ENCODE measurements at regions not wholly inside any gene's neighbourhood (a gene's known extent, or its start where the extent isn't known, plus 50 kb on each side); places are given as distances from the start of the nearest gene placed in this dataset.

GRCh38 chr5:143481697-143482531 lies 78.4 kb upstream of the NR3C1 start:
- in situ Hi-C loops (cut with HindIII; ENCODE audit: low pct_unique_long_range_greater_than_20kb, low sequenced_read_pairs) = no loop called here

DNA sequence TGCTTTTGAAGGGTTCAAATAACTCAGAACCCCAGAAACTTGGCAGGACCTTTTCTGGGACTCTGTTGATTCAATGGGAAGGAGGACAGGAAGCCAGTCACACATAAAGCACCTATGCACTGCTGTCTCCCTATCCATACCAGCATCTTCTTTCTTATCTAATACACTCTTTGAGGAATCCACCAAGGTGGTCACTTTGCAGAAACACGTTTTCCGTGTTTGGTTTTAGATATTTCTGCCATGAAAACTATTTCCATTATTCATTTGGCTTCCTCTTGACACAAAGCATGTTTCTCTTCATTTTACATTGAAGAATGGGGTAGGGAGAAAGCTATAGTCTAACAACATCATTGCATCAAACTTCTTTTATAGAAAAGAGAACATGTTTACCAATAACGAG lies 76.5 kb upstream of the NR3C1 start:
- no peak for TF ChIP-seq JUND (IDR thresholded peaks at IDR 0.05; ENCODE audit: low read depth)
- in situ Hi-C loops (cut with HindIII; ENCODE audit: low pct_unique_long_range_greater_than_20kb, low sequenced_read_pairs) = no loop called here
- DNase-seq (ENCODE audit: low read depth in 1 of 2, low spot score in 1 of 2) = no peak

More at GRCh38 chr5:143481697-143482531, 78.4 kb upstream of the NR3C1 start:
- no peak for TF ChIP-seq JUND (IDR thresholded peaks at IDR 0.05; ENCODE audit: low read depth)
- no peak for DNase-seq (ENCODE audit: low read depth in 1 of 2, low spot score in 1 of 2)

GRCh38 chr5:143479394-143479793 lies 75.9 kb upstream of the NR3C1 start:
- TF ChIP-seq JUND (IDR thresholded peaks at IDR 0.05; ENCODE audit: low read depth) = no peak
- DNase-seq (ENCODE audit: low read depth in 1 of 2, low spot score in 1 of 2) = no peak
- in situ Hi-C loops (cut with HindIII; ENCODE audit: low pct_unique_long_range_greater_than_20kb, low sequenced_read_pairs) = no loop called here

- in situ Hi-C loops (cut with HindIII; ENCODE audit: low pct_unique_long_range_greater_than_20kb, low sequenced_read_pairs) = no loop called here
- no peak for TF ChIP-seq JUND (IDR thresholded peaks at IDR 0.05; ENCODE audit: low read depth)
- no peak for DNase-seq (ENCODE audit: low read depth in 1 of 2, low spot score in 1 of 2)
Measured at GRCh38 chr5:143476601-143477211, 73.2 kb upstream of the NR3C1 start.

DNA sequence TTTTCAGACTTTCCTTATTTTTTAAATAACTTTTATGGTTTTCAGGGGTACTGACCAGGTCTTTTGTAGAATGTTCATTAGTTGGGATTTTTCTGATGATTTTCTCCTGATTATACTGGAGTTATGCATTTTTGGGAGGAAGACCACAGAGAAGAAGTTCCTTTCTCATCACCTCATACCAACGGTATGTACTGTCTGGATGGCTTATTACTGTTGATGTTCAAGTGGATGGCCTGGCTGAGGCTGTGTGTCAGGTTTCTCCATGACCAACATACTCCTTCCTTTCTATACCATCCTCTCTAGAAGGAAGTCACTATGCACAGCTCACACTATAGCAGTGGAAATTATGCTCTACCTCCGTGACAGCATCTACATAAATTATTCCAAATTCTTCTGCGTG lies 71.1 kb upstream of the NR3C1 start:
- DNase-seq (ENCODE audit: low read depth in 1 of 2, low spot score in 1 of 2) = no peak
- in situ Hi-C loops (cut with HindIII; ENCODE audit: low pct_unique_long_range_greater_than_20kb, low sequenced_read_pairs) = no loop called here
- TF ChIP-seq JUND (IDR thresholded peaks at IDR 0.05; ENCODE audit: low read depth) = no peak

- DNase-seq (ENCODE audit: low read depth in 1 of 2, low spot score in 1 of 2) = no peak
- in situ Hi-C loops (cut with HindIII; ENCODE audit: low pct_unique_long_range_greater_than_20kb, low sequenced_read_pairs) = no loop called here
- TF ChIP-seq JUND (IDR thresholded peaks at IDR 0.05; ENCODE audit: low read depth) = no peak
Measured at GRCh38 chr5:143473481-143473880, 70.0 kb upstream of the NR3C1 start.

DNA sequence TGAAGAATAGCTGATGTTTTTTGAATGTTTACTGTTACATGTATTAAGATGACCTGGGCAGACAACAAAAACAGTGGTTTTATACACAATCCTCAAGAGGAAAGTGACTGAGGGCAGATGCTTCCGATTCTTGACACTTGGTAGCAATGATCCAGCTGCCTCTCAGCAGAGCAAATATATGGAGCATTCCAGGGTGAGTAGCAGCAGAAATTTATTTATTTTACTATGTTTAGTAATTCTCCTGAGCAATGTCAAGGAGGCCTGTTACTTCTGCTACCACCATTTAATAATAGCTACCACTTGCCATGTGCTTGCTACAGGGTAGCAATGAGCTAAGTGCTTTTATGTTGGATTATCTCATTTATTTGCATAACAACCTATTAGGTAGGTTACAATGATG lies 69.1 kb upstream of the NR3C1 start:
- TF ChIP-seq JUND (IDR thresholded peaks at IDR 0.05; ENCODE audit: low read depth) = no peak
- in situ Hi-C loops (cut with HindIII; ENCODE audit: low pct_unique_long_range_greater_than_20kb, low sequenced_read_pairs) = no loop called here

GRCh38 chr5:143471666-143472464 lies 68.4 kb upstream of the NR3C1 start:
- DNase-seq (ENCODE audit: low read depth in 1 of 2, low spot score in 1 of 2) = no peak
- in situ Hi-C loops (cut with HindIII; ENCODE audit: low pct_unique_long_range_greater_than_20kb, low sequenced_read_pairs) = no loop called here
- no peak for TF ChIP-seq JUND (IDR thresholded peaks at IDR 0.05; ENCODE audit: low read depth)

More for the DNA sequence above, 69.1 kb upstream of the NR3C1 start:
- DNase-seq (ENCODE audit: low read depth in 1 of 2, low spot score in 1 of 2) = no peak

- in situ Hi-C loops (cut with HindIII; ENCODE audit: low pct_unique_long_range_greater_than_20kb, low sequenced_read_pairs) = no loop called here
- no peak for DNase-seq (ENCODE audit: low read depth in 1 of 2, low spot score in 1 of 2)
- no peak for TF ChIP-seq JUND (IDR thresholded peaks at IDR 0.05; ENCODE audit: low read depth)
Measured at GRCh38 chr5:143471041-143471509, 67.6 kb upstream of the NR3C1 start.

- in situ Hi-C loops (cut with HindIII; ENCODE audit: low pct_unique_long_range_greater_than_20kb, low sequenced_read_pairs) = no loop called here
- no peak for TF ChIP-seq JUND (IDR thresholded peaks at IDR 0.05; ENCODE audit: low read depth)
- no peak for DNase-seq (ENCODE audit: low read depth in 1 of 2, low spot score in 1 of 2)
Measured at GRCh38 chr5:143470120-143470519, 66.6 kb upstream of the NR3C1 start.

- TF ChIP-seq JUND (IDR thresholded peaks at IDR 0.05; ENCODE audit: low read depth) = no peak
- no peak for DNase-seq (ENCODE audit: low read depth in 1 of 2, low spot score in 1 of 2)
- in situ Hi-C loops (cut with HindIII; ENCODE audit: low pct_unique_long_range_greater_than_20kb, low sequenced_read_pairs) = no loop called here
Measured at GRCh38 chr5:143469125-143469524, 65.6 kb upstream of the NR3C1 start.

GRCh38 chr5:143466632-143467031 lies 63.1 kb upstream of the NR3C1 start:
- in situ Hi-C loops (cut with HindIII; ENCODE audit: low pct_unique_long_range_greater_than_20kb, low sequenced_read_pairs) = no loop called here
- TF ChIP-seq JUND (IDR thresholded peaks at IDR 0.05; ENCODE audit: low read depth) = no peak
- no peak for DNase-seq (ENCODE audit: low read depth in 1 of 2, low spot score in 1 of 2)
